Mucosa of rectum (tissue), 2 donors: ENCODE measurements at regions not wholly inside any gene's neighbourhood (a gene's known extent, or its start where the extent isn't known, plus 50 kb on each side); places are given as distances from the start of the nearest gene placed in this dataset.
"Not testable (repeated sequence)": the region's sequence is repeated elsewhere in the genome, so short reads cannot be mapped to it uniquely, and the experiment has no call there.

Source experiments
- H3K27ac ChIP-seq, 2 donors: one replicate each; pipeline ENCODE4 v1.7.0; 2013; ENCODE audit warnings: inconsistent platforms in 2 of 2, low read depth in 2 of 2, low read length in 2 of 2
- H3K27me3 ChIP-seq, 2 donors: one replicate each; pipeline ENCODE4 v1.7.0; 2013; ENCODE audit warnings: low read length in 2 of 2; ENCODE audit not compliant: control insufficient read depth in 2 of 2, insufficient read depth in 2 of 2
- H3K36me3 ChIP-seq, 2 donors: one replicate each; pipeline ENCODE4 v1.7.0; 2013; ENCODE audit warnings: low read length in 2 of 2; ENCODE audit not compliant: control insufficient read depth in 2 of 2, insufficient read depth in 2 of 2
- H3K4me1 ChIP-seq, 2 donors: one replicate each; pipeline ENCODE4 v1.7.0; 2013; ENCODE audit warnings: low read length in 2 of 2, mild to moderate bottlenecking in 1 of 2; ENCODE audit not compliant: control insufficient read depth in 2 of 2, insufficient read depth in 2 of 2
- H3K4me3 ChIP-seq, 2 donors: one replicate each; pipeline ENCODE4 v1.7.0; 2013; ENCODE audit warnings: low read length in 2 of 2
- H3K9ac ChIP-seq, 2 donors: one replicate each; pipeline ENCODE4 v1.7.0; 2013; ENCODE audit warnings: low read length in 2 of 2, low read depth in 1 of 2, mild to moderate bottlenecking in 1 of 2
- H3K9me3 ChIP-seq, 2 donors: one replicate each; pipeline ENCODE4 v1.7.0; 2013; ENCODE audit warnings: low read length in 2 of 2; ENCODE audit not compliant: control insufficient read depth in 2 of 2
- donor health status: healthy.
- donor health status: Normal muscosa, but diverticular disease.

DNA sequence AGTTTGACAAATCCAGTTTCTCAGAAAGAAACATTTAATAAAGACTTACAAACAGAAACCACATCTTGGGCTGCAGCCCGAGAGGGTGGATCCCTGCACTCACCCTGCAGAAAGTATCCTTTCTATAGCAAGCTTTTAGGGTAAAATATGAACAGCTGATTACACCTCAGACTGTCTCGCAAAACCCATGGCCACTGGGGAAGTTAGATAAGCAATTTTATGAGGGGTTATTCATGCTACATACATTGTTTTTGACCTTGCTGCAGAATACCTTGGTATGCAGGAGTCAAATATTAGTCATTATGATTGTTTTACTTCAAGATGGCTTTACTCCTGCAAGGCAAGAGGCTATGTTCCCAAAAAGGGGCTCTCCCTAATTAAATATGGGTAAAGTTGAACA, 126.9 kb downstream of the OR2B2 start:
- H3K9me3 ChIP-seq: no peaks in the 10 kb centered on the region
- no peaks in the 10 kb centered on the region for H3K36me3 ChIP-seq
- H3K4me1 ChIP-seq: peaks cover 12 to 34% of the 10 kb centered on the region in 2 donors
- H3K9ac ChIP-seq: no peak overlapping the region
- H3K27ac ChIP-seq: peak overlapping the region; percentile 34 to 60
- H3K4me3 ChIP-seq: no peak overlapping the region
- H3K27me3 ChIP-seq: no peaks in the 10 kb centered on the region

DNA sequence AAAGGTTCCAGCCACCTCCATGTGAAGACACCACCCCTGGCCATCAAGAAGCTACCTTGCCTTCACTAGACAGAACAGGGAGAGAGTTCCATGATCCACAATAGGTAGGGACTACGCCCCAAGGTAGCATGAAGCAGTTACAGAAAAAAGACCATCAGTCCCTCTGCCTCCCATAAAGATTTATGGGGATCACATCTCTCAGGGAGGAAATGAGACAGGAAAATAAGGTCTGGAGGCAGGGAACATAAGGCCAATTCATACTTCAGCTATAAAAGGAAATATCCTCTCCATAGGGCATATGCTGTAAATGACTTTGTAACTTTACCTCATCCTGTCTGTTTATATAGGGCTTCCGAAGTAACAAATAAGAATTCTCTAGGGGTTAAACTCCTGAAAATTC, 129.4 kb downstream of the OR2B2 start:
- H3K27me3 ChIP-seq: no peaks in the 10 kb centered on the region
- peaks cover 12 to 38% of the 10 kb centered on the region in 2 donors for H3K4me1 ChIP-seq
- H3K36me3 ChIP-seq: no peaks in the 10 kb centered on the region
- H3K4me3 ChIP-seq: peak overlapping the region in 1 of 2 donors; percentile 51
- H3K9ac ChIP-seq: peak overlapping the region in 1 of 2 donors; percentile 43
- H3K27ac ChIP-seq: peak overlapping the region; percentile 89 to 93
- no peaks in the 10 kb centered on the region for H3K9me3 ChIP-seq

DNA sequence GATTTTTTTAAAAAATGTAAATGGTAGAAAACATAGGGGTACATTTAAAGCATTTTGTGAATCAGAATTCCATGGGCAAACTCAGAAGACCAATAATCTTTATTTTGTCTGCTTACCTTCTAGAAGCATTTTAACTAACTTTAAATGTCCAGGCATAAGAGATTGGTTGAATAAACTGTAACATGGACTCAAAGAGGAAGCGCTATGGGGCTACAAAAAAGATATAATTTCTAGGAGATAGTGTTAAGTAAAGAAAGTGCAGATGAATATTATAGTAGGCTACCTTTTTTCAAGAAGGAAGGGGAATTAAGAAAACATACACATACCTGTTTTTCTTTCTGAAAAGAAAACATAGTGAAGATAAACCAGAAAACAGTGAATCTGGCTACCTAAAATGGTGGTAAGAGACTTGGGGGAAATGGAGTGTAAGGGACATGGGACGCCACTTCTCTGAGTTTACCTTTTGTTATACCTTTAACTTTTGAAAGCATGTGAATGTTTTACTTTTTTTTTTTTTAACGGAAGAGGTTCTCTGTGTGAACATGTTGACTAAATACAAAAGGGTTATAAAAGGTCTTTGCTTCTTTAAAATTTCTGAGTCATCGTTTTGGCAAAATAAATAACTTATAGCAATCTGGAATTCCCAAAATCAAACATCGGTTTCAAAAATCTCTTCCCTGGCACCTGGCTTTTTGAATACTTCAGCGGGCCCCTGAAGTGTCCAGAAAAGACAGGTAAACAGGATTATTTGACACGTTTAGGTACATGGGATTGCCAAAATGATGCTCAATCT, 133.4 kb downstream of the OR2B2 start:
- Histone ChIP-seq H3K36me3 (no peaks in the 10 kb centered on the region), H3K27ac (peak overlapping the region in 1 of 2 donors; percentile 31), H3K4me3 (no peak overlapping the region), H3K9ac (no peak overlapping the region), H3K4me1 (peaks cover 12 to 39% of the 10 kb centered on the region in 2 donors), H3K27me3 (no peaks in the 10 kb centered on the region), H3K9me3 (no peaks in the 10 kb centered on the region)

DNA sequence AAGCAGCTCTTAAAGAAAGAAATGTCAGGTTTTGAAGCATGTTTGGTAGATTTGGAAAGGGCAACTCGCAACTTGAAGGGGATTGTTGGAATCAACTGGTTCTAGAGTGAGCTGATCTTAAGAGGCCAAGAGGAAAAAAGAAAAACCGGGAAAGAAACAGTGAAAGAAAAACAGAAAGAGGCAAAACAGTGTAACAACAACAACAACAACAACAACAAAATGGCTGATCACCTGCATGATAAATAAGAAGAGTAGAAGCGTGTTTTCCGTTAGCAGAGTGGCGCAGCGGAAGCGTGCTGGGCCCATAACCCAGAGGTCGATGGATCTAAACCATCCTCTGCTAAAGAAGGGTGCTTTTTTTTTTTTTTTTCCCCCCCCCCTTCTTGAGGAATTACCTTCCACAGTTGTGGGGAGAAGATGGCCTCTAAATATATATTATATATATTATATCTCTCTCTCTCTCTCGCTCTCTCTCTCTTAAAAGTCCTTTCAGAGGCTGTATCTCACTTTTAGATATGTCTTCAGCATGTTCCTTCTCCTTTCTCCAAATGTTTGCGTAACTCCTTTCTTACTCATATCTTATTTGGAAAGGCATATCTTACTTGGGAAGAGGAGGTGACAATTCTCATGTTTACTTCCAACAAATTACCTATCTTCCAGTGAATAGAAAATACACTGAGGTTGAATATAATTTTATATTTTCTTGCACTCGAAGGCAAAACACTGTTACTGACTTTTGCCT, 134.4 kb downstream of the OR2B2 start:
- peak overlapping the region in 1 of 2 donors; percentile 89 for H3K27ac ChIP-seq
- H3K9me3 ChIP-seq: no peaks in the 10 kb centered on the region
- no peak overlapping the region for H3K9ac ChIP-seq
- H3K4me1 ChIP-seq: peaks cover 13 to 42% of the 10 kb centered on the region in 2 donors
- H3K27me3 ChIP-seq: no peaks in the 10 kb centered on the region
- H3K36me3 ChIP-seq: no peaks in the 10 kb centered on the region
- H3K4me3 ChIP-seq: no peak overlapping the region

DNA sequence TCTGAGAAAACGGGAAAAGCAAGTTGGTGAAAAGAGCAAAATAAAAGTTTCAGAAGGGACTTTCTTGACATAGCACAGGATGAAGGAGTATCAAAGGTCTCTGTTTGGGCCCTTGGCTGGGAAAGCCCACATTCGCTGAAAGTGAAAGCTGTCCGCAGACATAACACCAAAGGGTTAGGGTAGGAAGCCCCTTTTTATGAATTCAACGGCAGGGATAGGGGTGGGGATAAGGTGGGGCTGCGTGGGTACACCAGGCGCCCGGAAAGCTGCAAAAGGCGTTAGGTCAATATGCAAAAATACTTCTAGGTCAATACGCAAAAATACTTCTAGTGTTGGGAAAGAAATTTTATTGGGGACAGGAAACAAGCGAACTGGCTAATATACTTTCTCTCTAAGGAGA, 135.1 kb downstream of the OR2B2 start:
- H3K27ac ChIP-seq: peak overlapping the region; percentile 76 to 89
- H3K27me3 ChIP-seq: no peaks in the 10 kb centered on the region

DNA sequence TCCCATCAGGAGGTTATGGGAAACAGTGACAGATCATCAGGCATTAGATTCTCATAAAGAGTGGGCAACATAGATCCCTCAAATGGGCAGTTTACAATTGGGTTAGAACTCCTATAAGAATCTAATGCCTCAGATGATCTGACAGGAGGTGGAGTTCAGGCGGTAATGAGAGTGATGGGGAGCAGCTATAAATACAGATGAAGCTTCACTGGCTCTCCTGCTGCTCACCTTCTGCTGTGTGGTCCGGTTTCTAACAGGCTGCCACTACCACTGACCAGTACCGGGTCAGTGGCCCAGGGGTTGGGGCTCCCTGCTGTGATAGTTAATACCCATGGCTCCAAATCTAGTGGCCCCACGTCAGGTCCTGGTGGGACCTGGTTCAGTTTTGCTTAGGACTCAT, 135.7 kb downstream of the OR2B2 start:
- Histone ChIP-seq H3K27ac (peak overlapping the region; percentile 76 to 89), H3K36me3 (no peaks in the 10 kb centered on the region), H3K9ac (no peak overlapping the region), H3K4me1 (peaks cover 19 to 47% of the 10 kb centered on the region in 2 donors), H3K4me3 (no peak overlapping the region), H3K27me3 (no peaks in the 10 kb centered on the region), H3K9me3 (no peaks in the 10 kb centered on the region)

More for the DNA sequence above, 135.1 kb downstream of the OR2B2 start:
- Histone ChIP-seq H3K9ac (no peak overlapping the region), H3K36me3 (no peaks in the 10 kb centered on the region), H3K4me1 (peaks cover 17 to 42% of the 10 kb centered on the region in 2 donors), H3K9me3 (no peaks in the 10 kb centered on the region), H3K4me3 (no peak overlapping the region)

DNA sequence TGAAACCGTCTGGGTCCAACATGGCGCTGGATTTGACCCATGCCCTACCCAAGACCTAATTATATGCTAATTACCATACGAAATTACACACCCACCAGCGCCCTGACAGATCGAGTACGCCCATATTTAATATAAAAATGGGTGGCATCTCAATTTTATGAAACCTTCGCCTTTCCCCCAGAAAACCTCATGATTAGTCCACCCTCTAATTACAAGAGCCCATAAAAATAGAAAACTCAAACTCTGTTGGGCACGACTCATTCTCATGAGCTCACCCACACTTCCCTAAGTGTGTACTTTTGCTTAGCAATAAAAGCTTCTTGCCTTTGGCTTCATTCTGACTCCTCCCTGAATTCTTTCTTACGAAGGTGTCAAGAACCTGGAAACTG, 136.4 kb downstream of the OR2B2 start:
- Histone ChIP-seq H3K27ac (peak overlapping the region; percentile 76 to 89), H3K36me3 (no peaks in the 10 kb centered on the region), H3K9ac (peak overlapping the region in 1 of 2 donors; percentile 47), H3K4me1 (peaks cover 19 to 48% of the 10 kb centered on the region in 2 donors), H3K9me3 (no peaks in the 10 kb centered on the region), H3K27me3 (no peaks in the 10 kb centered on the region), H3K4me3 (no peak overlapping the region)

DNA sequence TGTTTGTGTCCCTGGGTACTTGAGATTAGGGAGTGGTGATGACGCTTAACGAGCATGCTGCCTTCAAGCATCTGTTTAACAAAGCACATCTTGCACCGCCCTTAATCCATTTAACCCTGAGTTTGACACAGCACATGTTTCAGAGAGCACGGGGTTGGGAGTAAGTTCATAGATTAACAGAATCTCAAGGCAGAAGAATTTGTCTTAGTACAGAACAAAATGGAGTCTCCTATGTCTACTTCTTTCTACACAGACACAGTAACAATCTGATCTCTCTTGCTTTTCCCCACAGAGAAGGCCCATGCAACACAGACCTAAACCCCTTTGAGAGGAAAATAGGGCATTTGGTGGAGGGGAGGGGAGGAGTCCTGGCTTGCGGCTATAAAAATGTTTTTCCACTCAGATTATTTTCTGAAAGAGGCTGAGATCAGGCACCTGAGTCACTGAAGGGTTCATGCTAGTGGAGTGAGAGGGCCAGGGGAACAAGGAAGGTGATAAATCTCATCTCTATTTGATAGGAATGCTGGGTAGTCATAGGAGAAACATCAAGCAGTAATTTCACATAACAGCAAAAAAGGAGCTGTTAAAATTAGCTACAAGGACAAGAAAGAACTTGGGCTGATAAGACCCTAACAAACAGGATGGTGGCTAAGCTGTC, 136.9 kb downstream of the OR2B2 start:
- not testable (repeated sequence) for H3K9me3 ChIP-seq, H3K36me3 ChIP-seq, H3K9ac ChIP-seq, H3K4me3 ChIP-seq, H3K27me3 ChIP-seq
- Histone ChIP-seq H3K4me1 (peaks cover 19 to 48% of the 10 kb centered on the region in 2 donors), H3K27ac (peak overlapping the region; percentile 76 to 87)

DNA sequence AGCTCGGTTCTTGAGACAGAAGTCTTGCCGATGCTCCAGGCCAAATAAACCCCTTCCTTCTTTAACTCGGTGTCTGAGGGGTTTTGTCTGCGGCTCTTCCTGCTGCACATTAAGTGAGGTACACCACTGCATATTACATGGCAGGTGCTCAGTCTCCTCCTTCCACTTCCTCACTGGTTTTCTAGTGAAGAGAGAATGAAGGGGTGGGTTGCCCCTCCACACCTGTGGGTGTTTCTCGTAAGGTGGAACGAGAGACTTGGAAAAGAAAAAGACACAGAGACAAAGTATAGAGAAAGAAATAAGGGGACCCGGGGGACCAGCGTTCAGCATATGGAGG, 138.0 kb downstream of the OR2B2 start:
- H3K27me3 ChIP-seq, H3K9me3 ChIP-seq, H3K36me3 ChIP-seq, H3K4me3 ChIP-seq: not testable (repeated sequence)
- H3K9ac ChIP-seq: peak overlapping the region; percentile 56 to 59
- peak overlapping the region; percentile 81 to 92 for H3K27ac ChIP-seq
- peaks cover 19 to 48% of the 10 kb centered on the region in 2 donors for H3K4me1 ChIP-seq
